Psoas muscle (tissue), 7 donors: ENCODE measurements at regions not wholly inside any gene's neighbourhood (a gene's known extent, or its start where the extent isn't known, plus 50 kb on each side); places are given as distances from the start of the nearest gene placed in this dataset.

Source experiments
- ATAC-seq, 4 donors: fragments of 200-7000 bp; cut with Tn5 transposase; one replicate each; pipeline ENCODE4 v1.9.1; 2020; ENCODE audit warnings: moderate library complexity in 3 of 4, mild to moderate bottlenecking in 2 of 4
- DNase-seq, 2 donors: peaks; one replicate each; pipeline ENCODE4 v3.0.0-alpha.2; 2020
- H3K27ac ChIP-seq: fragments of 200-600 bp; one replicate; pipeline ENCODE4 v1.8.0; 2022
- H3K27me3 ChIP-seq, 3 donors: fragments of 200-600 bp in 1 of 3; one replicate each; pipeline versions ENCODE4 v1.6.1 to v1.8.0; 2013 to 2022; ENCODE audit warnings: low read length in 2 of 3, mild to moderate bottlenecking in 2 of 3, moderate library complexity in 1 of 3; ENCODE audit not compliant: insufficient read depth in 3 of 3
- H3K36me3 ChIP-seq, 2 donors: fragments of 200-600 bp in 1 of 2; one replicate each; pipeline versions ENCODE4 v1.6.1 to v1.8.0; 2013 to 2022; ENCODE audit warnings: low read depth in 1 of 2, mild to moderate bottlenecking in 1 of 2, moderate library complexity in 1 of 2; ENCODE audit not compliant: insufficient read depth in 1 of 2
- H3K4me1 ChIP-seq: fragments of 200-600 bp; one replicate; pipeline ENCODE4 v1.8.0; 2022
- H3K4me3 ChIP-seq: fragments of 200-600 bp; one replicate; pipeline ENCODE4 v1.8.0; 2022; ENCODE audit warnings: mild to moderate bottlenecking
- H3K9me3 ChIP-seq: fragments of 200-600 bp; one replicate; pipeline ENCODE4 v1.8.0; 2022
- CTCF ChIP-seq: fragments of 200-600 bp; IDR thresholded peaks from one replicate; pipeline ENCODE4 v1.8.0; 2022; ENCODE audit warnings: antibody characterized with exemption
- WGBS, 3 donors: extraction: QIAGEN DNeasy Blood & Tissue Kit; methylation state at CpG; one replicate each; pipeline versions ENCODE4 v1.1.6 to v1.1.7; 2013; 5-methylcytosine and 5-hydroxymethylcytosine counted together
- intact Hi-C, 2 donors: fragments of 100-400 bp; cut with DNase I; formaldehyde crosslinking; loops; one replicate each; pipeline versions ENCODE4 v1.11.0 to v1.14.2; 2022
- donor health status: healthy with polysubstance abuse.
- donor health status: DM: no; HTN: no; CAD: no; lungs with moderate emphysema.
- donor health status: Bipolar disorder and iron deficiency.
- donor health status: healthy.
- donor health status: DM: yes; HTN: yes; CAD: no.
- donor health status: DM: no; HTN: no; CAD: no.
- donor health status: DM: yes; HTN: yes; CAD: no.

GRCh38 chr1:233735847-233736246 is 121.9 kb downstream of the KCNK1 start:
- Histone ChIP-seq H3K36me3 (no peaks in the 10 kb centered on the region), H3K9me3 (no peaks in the 10 kb centered on the region), H3K4me1 (no peaks in the 10 kb centered on the region), H3K27me3 (no peaks in the 10 kb centered on the region), H3K27ac (no peak overlapping the region), H3K4me3 (no peak overlapping the region)
- ATAC-seq (no peak), DNase-seq (no peak)
- TF ChIP-seq CTCF: no peak
- WGBS, 3 donors: 47 to 68% (median 63%) methylated on average over 3 of the region's 3 CpGs
- intact Hi-C loops: no loop called here

GRCh38 chr1:233737341-233737740 is 123.4 kb downstream of the KCNK1 start:
- Histone ChIP-seq H3K36me3 (no peaks in the 10 kb centered on the region), H3K4me3 (no peak overlapping the region), H3K27ac (no peak overlapping the region), H3K9me3 (no peaks in the 10 kb centered on the region), H3K27me3 (no peaks in the 10 kb centered on the region), H3K4me1 (no peaks in the 10 kb centered on the region)
- WGBS, 3 donors: 87 to 96% (median 96%) methylated on average over 2 of the region's 2 CpGs
- TF ChIP-seq CTCF: no peak
- intact Hi-C loops: no loop called here
- DNase-seq (no peak), ATAC-seq (no peak)

GRCh38 chr1:233738396-233738795 is 124.5 kb downstream of the KCNK1 start:
- intact Hi-C loops: no loop called here
- no peak for ATAC-seq

GRCh38 chr1:233738850-233739249 is 124.9 kb downstream of the KCNK1 start:
- no peak for ATAC-seq
- Histone ChIP-seq H3K4me3 (no peak overlapping the region), H3K9me3 (no peaks in the 10 kb centered on the region), H3K27me3 (no peaks in the 10 kb centered on the region), H3K4me1 (no peaks in the 10 kb centered on the region), H3K27ac (no peak overlapping the region), H3K36me3 (no peaks in the 10 kb centered on the region)
- no peak for DNase-seq
- WGBS, 3 donors: 75 to 80% (median 75%) methylated on average over 14 of the region's 14 CpGs
- intact Hi-C loops: no loop called here
- no peak for TF ChIP-seq CTCF

More at GRCh38 chr1:233738396-233738795, 124.5 kb downstream of the KCNK1 start:
- DNase-seq: no peak
- Histone ChIP-seq H3K4me3 (no peak overlapping the region), H3K4me1 (no peaks in the 10 kb centered on the region), H3K9me3 (no peaks in the 10 kb centered on the region), H3K36me3 (no peaks in the 10 kb centered on the region), H3K27ac (no peak overlapping the region), H3K27me3 (no peaks in the 10 kb centered on the region)
- TF ChIP-seq CTCF: no peak
- 77 to 79% (median 77%) methylated on average over 8 of the region's 8 CpGs for WGBS, 3 donors

GRCh38 chr1:233744779-233745513 is 131.0 kb downstream of the KCNK1 start:
- no peaks in the 10 kb centered on the region for H3K4me1 ChIP-seq
- no peaks in the 10 kb centered on the region for H3K9me3 ChIP-seq
- TF ChIP-seq CTCF: no peak
- WGBS, 3 donors: 32 to 37% (median 34%) methylated on average over 3 of the region's 3 CpGs
- H3K27ac ChIP-seq: no peak overlapping the region
- no peaks in the 10 kb centered on the region for H3K36me3 ChIP-seq
- ATAC-seq: no peak
- peaks cover 0 to 4% (median 0%) of the 10 kb centered on the region in 3 donors for H3K27me3 ChIP-seq
- intact Hi-C loops: no loop called here
- H3K4me3 ChIP-seq: no peak overlapping the region
- DNase-seq: no peak
